KOPT-K1 (cell line): ENCODE measurements at regions not wholly inside any gene's neighbourhood (a gene's known extent, or its start where the extent isn't known, plus 50 kb on each side); places are given as distances from the start of the nearest gene placed in this dataset.

Experiments
- H3K27ac ChIP-seq: fragments of 200-600 bp; sonication (generic); 2 replicates; pipeline ENCODE4 v1.5.1; 2016; ENCODE audit warnings: antibody characterized with exemption, mild to moderate bottlenecking, low read depth, low read length; ENCODE audit not compliant: poor library complexity, severe bottlenecking
- H3K36me3 ChIP-seq: fragments of 200-600 bp; sonication (generic); 2 replicates; pipeline ENCODE4 v1.5.1; 2017; ENCODE audit warnings: antibody characterized with exemption, mild to moderate bottlenecking, low read length, moderate library complexity; ENCODE audit not compliant: insufficient read depth
- H3K9me3 ChIP-seq: fragments of 200-600 bp; sonication (generic); 2 replicates; pipeline ENCODE4 v1.5.1; 2017; ENCODE audit warnings: antibody characterized with exemption, low read length, mild to moderate bottlenecking; ENCODE audit not compliant: insufficient read depth, poor library complexity, severe bottlenecking

GRCh38 chr20:60565083-60565482 is 606.9 kb downstream of the CDH26 start:
- no peaks in the 10 kb centered on the region for H3K36me3 ChIP-seq
- H3K9me3 ChIP-seq = no peaks in the 10 kb centered on the region
- no peak overlapping the region for H3K27ac ChIP-seq

- no peaks in the 10 kb centered on the region for H3K9me3 ChIP-seq
- H3K36me3 ChIP-seq = no peaks in the 10 kb centered on the region
- H3K27ac ChIP-seq = no peak overlapping the region
Measured at GRCh38 chr20:60565551-60565950, 607.3 kb downstream of the CDH26 start.

- no peaks in the 10 kb centered on the region for H3K9me3 ChIP-seq
- no peaks in the 10 kb centered on the region for H3K36me3 ChIP-seq
- H3K27ac ChIP-seq = no peak overlapping the region
Measured at GRCh38 chr20:60569116-60569515, 610.9 kb downstream of the CDH26 start.

- no peak overlapping the region for H3K27ac ChIP-seq
- no peaks in the 10 kb centered on the region for H3K9me3 ChIP-seq
- H3K36me3 ChIP-seq = no peaks in the 10 kb centered on the region
Measured at GRCh38 chr20:60570481-60571277, 612.5 kb downstream of the CDH26 start.

- H3K36me3 ChIP-seq = no peaks in the 10 kb centered on the region
- no peak overlapping the region for H3K27ac ChIP-seq
- no peaks in the 10 kb centered on the region for H3K9me3 ChIP-seq
Measured at GRCh38 chr20:60573003-60573680, 614.9 kb downstream of the CDH26 start.

GRCh38 chr20:60576236-60576635 is 618.0 kb downstream of the CDH26 start:
- H3K36me3 ChIP-seq = no peaks in the 10 kb centered on the region
- H3K9me3 ChIP-seq = no peaks in the 10 kb centered on the region
- no peak overlapping the region for H3K27ac ChIP-seq

- Histone ChIP-seq H3K27ac (no peak overlapping the region), H3K36me3 (no peaks in the 10 kb centered on the region), H3K9me3 (no peaks in the 10 kb centered on the region)
Measured at GRCh38 chr20:60579941-60580515, 621.8 kb downstream of the CDH26 start.

- no peak overlapping the region for H3K27ac ChIP-seq
- no peaks in the 10 kb centered on the region for H3K36me3 ChIP-seq
- H3K9me3 ChIP-seq = no peaks in the 10 kb centered on the region
Measured at GRCh38 chr20:60581606-60582115, 623.4 kb downstream of the CDH26 start.

GRCh38 chr20:60583741-60584140 is 625.5 kb downstream of the CDH26 start:
- Histone ChIP-seq H3K9me3 (no peaks in the 10 kb centered on the region), H3K36me3 (no peaks in the 10 kb centered on the region), H3K27ac (no peak overlapping the region)

- Histone ChIP-seq H3K36me3 (no peaks in the 10 kb centered on the region), H3K9me3 (no peaks in the 10 kb centered on the region)
Measured at GRCh38 chr20:60584221-60584620, 626.0 kb downstream of the CDH26 start.

GRCh38 chr20:60585651-60586050 is 627.4 kb downstream of the CDH26 start:
- no peaks in the 10 kb centered on the region for H3K36me3 ChIP-seq

More at GRCh38 chr20:60584221-60584620, 626.0 kb downstream of the CDH26 start:
- no peak overlapping the region for H3K27ac ChIP-seq

GRCh38 chr20:60586269-60587050 is 628.2 kb downstream of the CDH26 start:
- Histone ChIP-seq H3K9me3 (no peaks in the 10 kb centered on the region), H3K36me3 (no peaks in the 10 kb centered on the region), H3K27ac (no peak overlapping the region)

More at GRCh38 chr20:60585651-60586050, 627.4 kb downstream of the CDH26 start:
- Histone ChIP-seq H3K9me3 (no peaks in the 10 kb centered on the region), H3K27ac (no peak overlapping the region)

GRCh38 chr20:60587986-60588385 is 629.8 kb downstream of the CDH26 start:
- Histone ChIP-seq H3K36me3 (no peaks in the 10 kb centered on the region), H3K9me3 (no peaks in the 10 kb centered on the region), H3K27ac (no peak overlapping the region)

- Histone ChIP-seq H3K9me3 (no peaks in the 10 kb centered on the region), H3K36me3 (no peaks in the 10 kb centered on the region), H3K27ac (no peak overlapping the region)
Measured at GRCh38 chr20:60589623-60590022, 631.4 kb downstream of the CDH26 start.
